ENCODE measurements at regions not wholly inside any gene's neighbourhood (a gene's known extent, or its start where the extent isn't known, plus 50 kb on each side); places are given as distances from the start of the nearest gene placed in this dataset.

- Mint-ChIP-seq H3K27me3 (ENCODE audit: insufficient read depth) (peaks cover 31% of the 10 kb centered on the region), H3K27ac (no peak overlapping the region), H3K9me3 (no peaks in the 10 kb centered on the region), H3K36me3 (ENCODE audit: low read depth) (peaks cover 2% of the 10 kb centered on the region), H3K4me1 (ENCODE audit: low read depth) (peaks cover 10% of the 10 kb centered on the region), H3K4me3 (no peak overlapping the region)
- intact Hi-C loops (cut with micrococcal nuclease), result loop anchor here (2.0 kb wide), 1 partner anchor 259 kb away; no protein-coding TSS in a partner anchor
- DNase-seq (ENCODE audit: low spot score), result no peak
These were observed 123.7 kb upstream of the NABP1 start for GRCh38 chr2:191554240-191554639.

- Mint-ChIP-seq H3K4me3 (no peak overlapping the region), H3K36me3 (ENCODE audit: low read depth) (peaks cover 2% of the 10 kb centered on the region), H3K27me3 (ENCODE audit: insufficient read depth) (peaks cover 25% of the 10 kb centered on the region), H3K27ac (no peak overlapping the region), H3K4me1 (ENCODE audit: low read depth) (peaks cover 10% of the 10 kb centered on the region), H3K9me3 (no peaks in the 10 kb centered on the region)
- peak; percentile 70 for DNase-seq (ENCODE audit: low spot score)
- intact Hi-C loops (cut with micrococcal nuclease), result loop anchor here (1.0 to 2.0 kb wide), 4 partner anchors 10 to 607 kb away; no protein-coding TSS in a partner anchor
These were observed 122.7 kb upstream of the NABP1 start for GRCh38 chr2:191555092-191555742.

- H3K4me1 Mint-ChIP-seq (ENCODE audit: low read depth), result peaks cover 10% of the 10 kb centered on the region
- peaks cover 2% of the 10 kb centered on the region for H3K36me3 Mint-ChIP-seq (ENCODE audit: low read depth)
- no peak overlapping the region for H3K27ac Mint-ChIP-seq
- no peaks in the 10 kb centered on the region for H3K9me3 Mint-ChIP-seq
- intact Hi-C loops (cut with micrococcal nuclease), result no loop called here
- H3K4me3 Mint-ChIP-seq, result no peak overlapping the region
- H3K27me3 Mint-ChIP-seq (ENCODE audit: insufficient read depth), result peaks cover 25% of the 10 kb centered on the region
- DNase-seq (ENCODE audit: low spot score), result no peak
These were observed 121.5 kb upstream of the NABP1 start for GRCh38 chr2:191556463-191556862.

GRCh38 chr2:191557841-191558240 lies 120.1 kb upstream of the NABP1 start:
- H3K9me3 Mint-ChIP-seq, result no peaks in the 10 kb centered on the region
- H3K27ac Mint-ChIP-seq, result no peak overlapping the region

GRCh38 chr2:191559569-191559968 lies 118.4 kb upstream of the NABP1 start:
- H3K27ac Mint-ChIP-seq, result no peak overlapping the region
- no peak overlapping the region for H3K4me3 Mint-ChIP-seq
- H3K9me3 Mint-ChIP-seq, result no peaks in the 10 kb centered on the region
- H3K36me3 Mint-ChIP-seq (ENCODE audit: low read depth), result peaks cover 2% of the 10 kb centered on the region
- peaks cover 13% of the 10 kb centered on the region for H3K4me1 Mint-ChIP-seq (ENCODE audit: low read depth)
- intact Hi-C loops (cut with micrococcal nuclease), result no loop called here
- DNase-seq (ENCODE audit: low spot score), result no peak
- peaks cover 31% of the 10 kb centered on the region for H3K27me3 Mint-ChIP-seq (ENCODE audit: insufficient read depth)

More at GRCh38 chr2:191557841-191558240, 120.1 kb upstream of the NABP1 start:
- DNase-seq (ENCODE audit: low spot score), result no peak
- intact Hi-C loops (cut with micrococcal nuclease), result no loop called here
- Mint-ChIP-seq H3K27me3 (ENCODE audit: insufficient read depth) (peaks cover 30% of the 10 kb centered on the region), H3K36me3 (ENCODE audit: low read depth) (peaks cover 2% of the 10 kb centered on the region), H3K4me1 (ENCODE audit: low read depth) (peaks cover 10% of the 10 kb centered on the region), H3K4me3 (no peak overlapping the region)

GRCh38 chr2:191560411-191560980 lies 117.4 kb upstream of the NABP1 start:
- Mint-ChIP-seq H3K4me1 (ENCODE audit: low read depth) (peaks cover 17% of the 10 kb centered on the region), H3K27me3 (ENCODE audit: insufficient read depth) (peaks cover 34% of the 10 kb centered on the region), H3K9me3 (no peaks in the 10 kb centered on the region), H3K4me3 (no peak overlapping the region), H3K36me3 (ENCODE audit: low read depth) (no peaks in the 10 kb centered on the region), H3K27ac (no peak overlapping the region)
- intact Hi-C loops (cut with micrococcal nuclease), result no loop called here
- no peak for DNase-seq (ENCODE audit: low spot score)

GRCh38 chr2:191565120-191565519 lies 112.8 kb upstream of the NABP1 start:
- H3K27me3 Mint-ChIP-seq (ENCODE audit: insufficient read depth), result peaks cover 49% of the 10 kb centered on the region
- H3K27ac Mint-ChIP-seq, result no peak overlapping the region
- intact Hi-C loops (cut with micrococcal nuclease), result loop anchor here (1.0 kb wide), 1 partner anchor 10 kb away; no protein-coding TSS in a partner anchor
- no peak overlapping the region for H3K4me3 Mint-ChIP-seq
- peaks cover 29% of the 10 kb centered on the region for H3K4me1 Mint-ChIP-seq (ENCODE audit: low read depth)
- no peaks in the 10 kb centered on the region for H3K36me3 Mint-ChIP-seq (ENCODE audit: low read depth)
- no peak for DNase-seq (ENCODE audit: low spot score)
- no peaks in the 10 kb centered on the region for H3K9me3 Mint-ChIP-seq

GRCh38 chr2:191565647-191566198 lies 112.2 kb upstream of the NABP1 start:
- H3K9me3 Mint-ChIP-seq, result no peaks in the 10 kb centered on the region
- H3K36me3 Mint-ChIP-seq (ENCODE audit: low read depth), result no peaks in the 10 kb centered on the region
- H3K4me1 Mint-ChIP-seq (ENCODE audit: low read depth), result peaks cover 35% of the 10 kb centered on the region
- DNase-seq (ENCODE audit: low spot score), result no peak
- H3K4me3 Mint-ChIP-seq, result no peak overlapping the region
- no peak overlapping the region for H3K27ac Mint-ChIP-seq
- intact Hi-C loops (cut with micrococcal nuclease), result loop anchor here (1.0 to 2.0 kb wide), 3 partner anchors 10 to 597 kb away; no protein-coding TSS in a partner anchor
- H3K27me3 Mint-ChIP-seq (ENCODE audit: insufficient read depth), result peaks cover 51% of the 10 kb centered on the region

- Mint-ChIP-seq H3K27me3 (ENCODE audit: insufficient read depth) (peaks cover 51% of the 10 kb centered on the region), H3K9me3 (no peaks in the 10 kb centered on the region), H3K4me1 (ENCODE audit: low read depth) (peaks cover 42% of the 10 kb centered on the region), H3K27ac (no peak overlapping the region), H3K36me3 (ENCODE audit: low read depth) (no peaks in the 10 kb centered on the region), H3K4me3 (no peak overlapping the region)
- peak; percentile 25 for DNase-seq (ENCODE audit: low spot score)
- intact Hi-C loops (cut with micrococcal nuclease), result loop anchor here (1.0 to 2.0 kb wide), 2 partner anchors 125 to 596 kb away; no protein-coding TSS in a partner anchor
These were observed 111.6 kb upstream of the NABP1 start for GRCh38 chr2:191566344-191566743.

- H3K4me1 Mint-ChIP-seq (ENCODE audit: low read depth), result peaks cover 50% of the 10 kb centered on the region
- no peak overlapping the region for H3K4me3 Mint-ChIP-seq
- H3K9me3 Mint-ChIP-seq, result no peaks in the 10 kb centered on the region
- H3K27me3 Mint-ChIP-seq (ENCODE audit: insufficient read depth), result peaks cover 46% of the 10 kb centered on the region
- H3K36me3 Mint-ChIP-seq (ENCODE audit: low read depth), result no peaks in the 10 kb centered on the region
- intact Hi-C loops (cut with micrococcal nuclease), result loop anchor here (2.0 kb wide), 1 partner anchor 596 kb away; no protein-coding TSS in a partner anchor
- no peak overlapping the region for H3K27ac Mint-ChIP-seq
- DNase-seq (ENCODE audit: low spot score), result no peak
These were observed 110.7 kb upstream of the NABP1 start for GRCh38 chr2:191567206-191567605.

GRCh38 chr2:191569025-191569424 lies 108.9 kb upstream of the NABP1 start:
- DNase-seq (ENCODE audit: low spot score), result no peak
- peaks cover 40% of the 10 kb centered on the region for H3K27me3 Mint-ChIP-seq (ENCODE audit: insufficient read depth)
- no peak overlapping the region for H3K27ac Mint-ChIP-seq
- no peaks in the 10 kb centered on the region for H3K36me3 Mint-ChIP-seq (ENCODE audit: low read depth)
- intact Hi-C loops (cut with micrococcal nuclease), result no loop called here
- H3K9me3 Mint-ChIP-seq, result no peaks in the 10 kb centered on the region
- peaks cover 68% of the 10 kb centered on the region for H3K4me1 Mint-ChIP-seq (ENCODE audit: low read depth)
- no peak overlapping the region for H3K4me3 Mint-ChIP-seq

- no peaks in the 10 kb centered on the region for H3K9me3 Mint-ChIP-seq
- peak; percentile 18 for DNase-seq (ENCODE audit: low spot score)
- peaks cover 28% of the 10 kb centered on the region for H3K27me3 Mint-ChIP-seq (ENCODE audit: insufficient read depth)
- intact Hi-C loops (cut with micrococcal nuclease), result loop anchor here (1.0 to 2.0 kb wide), 5 partner anchors 51 to 456 kb away; no protein-coding TSS in a partner anchor
- H3K36me3 Mint-ChIP-seq (ENCODE audit: low read depth), result no peaks in the 10 kb centered on the region
- peak overlapping the region; percentile 82 for H3K27ac Mint-ChIP-seq
- peak overlapping the region; percentile 68 for H3K4me3 Mint-ChIP-seq
- H3K4me1 Mint-ChIP-seq (ENCODE audit: low read depth), result peaks cover 57% of the 10 kb centered on the region
These were observed 106.7 kb upstream of the NABP1 start for GRCh38 chr2:191571163-191571769.

GRCh38 chr2:191572319-191572718 lies 105.6 kb upstream of the NABP1 start:
- H3K27ac Mint-ChIP-seq, result no peak overlapping the region
- no peak overlapping the region for H3K4me3 Mint-ChIP-seq
- no peaks in the 10 kb centered on the region for H3K36me3 Mint-ChIP-seq (ENCODE audit: low read depth)
- peaks cover 30% of the 10 kb centered on the region for H3K27me3 Mint-ChIP-seq (ENCODE audit: insufficient read depth)
- H3K4me1 Mint-ChIP-seq (ENCODE audit: low read depth), result peaks cover 52% of the 10 kb centered on the region
- no peaks in the 10 kb centered on the region for H3K9me3 Mint-ChIP-seq
- intact Hi-C loops (cut with micrococcal nuclease), result loop anchor here (2.0 kb wide), 1 partner anchor 378 kb away; no protein-coding TSS in a partner anchor
- DNase-seq (ENCODE audit: low spot score), result no peak

Data from activated T-helper 1 cell treated with anti-CD3 and anti-CD28 coated beads, Interleukin-12 subunit alpha, Interleukin-12 subunit beta, Interleukin-2, Interleukin-4 antibody, amounts not matched to agents 30 ng/mL and 10 ng/mL and 1 ng/mL, durations not matched to agents 14 hours and 24 hours and 36 hours (primary cell).